K562 (cell line): ENCODE measurements at regions not wholly inside any gene's neighbourhood (a gene's known extent, or its start where the extent isn't known, plus 50 kb on each side); places are given as distances from the start of the nearest gene placed in this dataset.

ENCODE experiments used
- EGR1 ChIP-seq: fragments of 450-650 bp; conservative IDR thresholded peaks from 2 replicates; pipeline ENCODE4 v1.6.1; 2017; ENCODE audit warnings: mild to moderate bottlenecking
- MBD1 ChIP-seq: fragments of 250-450 bp; sonication (Bioruptor Pico); IDR thresholded peaks from 2 replicates; pipeline ENCODE4 v1.8.0; 2022; ENCODE audit warnings: inconsistent platforms
- MYBL2 ChIP-seq, 2 experiments: fragments of 450-650 bp in 1 of 2; sonication (generic) in 1 of 2; formaldehyde crosslinking in 1 of 2; IDR thresholded peaks; 2 replicates each; pipeline versions ENCODE4 v1.6.1 to v1.8.1; 2017 to 2022; ENCODE audit warnings: borderline replicate concordance in 1 of 2, inconsistent platforms in 1 of 2, low read depth in 1 of 2, mild to moderate bottlenecking in 1 of 2, missing genetic modification reagents in 1 of 2, moderate library complexity in 1 of 2
- NFATC3 ChIP-seq: fragments of 450-650 bp; IDR thresholded peaks from 2 replicates; pipeline ENCODE4 v1.6.1; 2017; ENCODE audit warnings: mild to moderate bottlenecking
- NFE2 ChIP-seq: IDR thresholded peaks from 2 replicates; pipeline ENCODE4 v1.6.1; 2014; ENCODE audit warnings: antibody characterized with exemption, low read depth
- USF1 ChIP-seq: sonication (generic); formaldehyde crosslinking; IDR thresholded peaks from 2 replicates; pipeline ENCODE4 v1.9.0; 2022; ENCODE audit warnings: mild to moderate bottlenecking, missing genetic modification reagents
- ZBTB40 ChIP-seq, 2 experiments: fragments of 450-650 bp in 1 of 2; sonication (generic) in 1 of 2; formaldehyde crosslinking in 1 of 2; IDR thresholded peaks; 2 replicates each; pipeline versions ENCODE4 v1.7.1 to v1.9.0; 2016 to 2022; ENCODE audit warnings: inconsistent platforms in 1 of 2, mild to moderate bottlenecking in 1 of 2, missing genetic modification reagents in 1 of 2
- ZFP36 ChIP-seq: fragments of 150-350 bp; IDR thresholded peaks from 2 replicates; pipeline ENCODE4 v1.6.1; 2018; ENCODE audit warnings: low read length, low read depth; ENCODE audit not compliant: partially characterized antibody
- ZHX1 ChIP-seq: fragments of 150-350 bp; conservative IDR thresholded peaks from 2 replicates; pipeline ENCODE4 v1.6.1; 2014; ENCODE audit warnings: low read length
- ZKSCAN8 ChIP-seq: fragments of 200-800 bp; sonication (Bioruptor generic); IDR thresholded peaks from 2 replicates; pipeline ENCODE4 v1.6.1; 2016; ENCODE audit warnings: missing genetic modification characterization, missing compliant biosample characterization
- ZNF274 ChIP-seq: IDR thresholded peaks from 2 replicates; pipeline ENCODE4 v1.6.1; 2011; ENCODE audit warnings: low read depth, mild to moderate bottlenecking, low read length, moderate library complexity, borderline replicate concordance
- ZNF707 ChIP-seq: fragments of 250-450 bp; sonication (Bioruptor Pico); conservative IDR thresholded peaks from 2 replicates; pipeline ENCODE4 v1.8.0; 2022; ENCODE audit warnings: inconsistent platforms, mild to moderate bottlenecking, moderate library complexity
- ZNF830 ChIP-seq: fragments of 250-450 bp; sonication (Bioruptor Pico); IDR thresholded peaks from 2 replicates; pipeline ENCODE4 v1.5.0; 2021; ENCODE audit warnings: mild to moderate bottlenecking
- TF ChIP-seq, protein P1 (sequence below), 3 experiments: IDR thresholded peaks in 2 of 3; conservative IDR thresholded peaks in 1 of 3; 2 replicates each; pipeline ENCODE4 v1.5.1; 2011 to 2012; ENCODE audit warnings: low read length in 3 of 3, mild to moderate bottlenecking in 3 of 3, control low read depth in 2 of 3, improper control_type of control experiment in 1 of 3, inconsistent platforms in 1 of 3, low read depth in 1 of 3, mixed read lengths in 1 of 3, moderate library complexity in 1 of 3; ENCODE audit not compliant: insufficient read depth in 2 of 3

DNA sequence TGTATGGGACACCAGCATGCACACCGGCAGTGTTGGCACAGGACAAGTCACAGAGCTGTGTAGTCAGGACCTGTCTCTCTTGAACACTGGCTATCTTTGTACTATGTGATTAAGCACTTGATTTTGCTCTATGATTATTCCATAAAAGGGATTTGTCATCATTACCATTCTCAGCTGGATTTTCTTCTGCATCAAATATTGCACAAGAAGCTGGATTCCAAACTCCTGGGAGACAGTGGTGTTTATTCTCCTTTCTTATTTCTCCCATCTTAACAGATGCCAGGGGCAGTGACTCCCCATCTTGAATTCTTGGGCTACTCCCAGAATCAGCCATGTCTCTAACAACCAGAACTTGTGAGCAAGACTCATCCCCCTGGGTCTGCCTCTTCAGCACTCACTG, 62.5 kb upstream of the GNAZ start:
- no peak for TF ChIP-seq EGR1
- TF ChIP-seq ZNF274 = no peak
- no peak for TF ChIP-seq NFE2
- no peak for TF ChIP-seq ZBTB40 (IDR thresholded peaks at IDR 0.05)
- TF ChIP-seq ZBTB40 (CRISPR knock-in tag; IDR thresholded peaks at IDR 0.05) = no peak
- no peak for TF ChIP-seq ZHX1
- TF ChIP-seq ZNF830 = no peak
- TF ChIP-seq ZKSCAN8 (CRISPR knock-in tag) = no peak
- TF ChIP-seq ZFP36 = no peak
- TF ChIP-seq MBD1 = no peak
- no peak for TF ChIP-seq NFATC3
- no peak for TF ChIP-seq ZNF707 (CRISPR knock-in tag)
- TF ChIP-seq, protein P1, sequence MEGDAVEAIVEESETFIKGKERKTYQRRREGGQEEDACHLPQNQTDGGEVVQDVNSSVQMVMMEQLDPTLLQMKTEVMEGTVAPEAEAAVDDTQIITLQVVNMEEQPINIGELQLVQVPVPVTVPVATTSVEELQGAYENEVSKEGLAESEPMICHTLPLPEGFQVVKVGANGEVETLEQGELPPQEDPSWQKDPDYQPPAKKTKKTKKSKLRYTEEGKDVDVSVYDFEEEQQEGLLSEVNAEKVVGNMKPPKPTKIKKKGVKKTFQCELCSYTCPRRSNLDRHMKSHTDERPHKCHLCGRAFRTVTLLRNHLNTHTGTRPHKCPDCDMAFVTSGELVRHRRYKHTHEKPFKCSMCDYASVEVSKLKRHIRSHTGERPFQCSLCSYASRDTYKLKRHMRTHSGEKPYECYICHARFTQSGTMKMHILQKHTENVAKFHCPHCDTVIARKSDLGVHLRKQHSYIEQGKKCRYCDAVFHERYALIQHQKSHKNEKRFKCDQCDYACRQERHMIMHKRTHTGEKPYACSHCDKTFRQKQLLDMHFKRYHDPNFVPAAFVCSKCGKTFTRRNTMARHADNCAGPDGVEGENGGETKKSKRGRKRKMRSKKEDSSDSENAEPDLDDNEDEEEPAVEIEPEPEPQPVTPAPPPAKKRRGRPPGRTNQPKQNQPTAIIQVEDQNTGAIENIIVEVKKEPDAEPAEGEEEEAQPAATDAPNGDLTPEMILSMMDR (IDR thresholded peaks at IDR 0.05 in 2 of 3, conservative IDR thresholded peaks at IDR 0.05 in 1 of 3; ENCODE audit: insufficient read depth in 2 of 3, low read depth in 1 of 3, low read length in 3 of 3) = no peak
- TF ChIP-seq USF1 = 0 out of 2 replicates have a peak, but pooled peaks have one; percentile 55
- no peak for TF ChIP-seq MYBL2 (IDR thresholded peaks at IDR 0.05; ENCODE audit: low read depth)
- TF ChIP-seq MYBL2 (CRISPR knock-in tag; IDR thresholded peaks at IDR 0.05; ENCODE audit: borderline replicate concordance) = no peak
